Neural cell (in vitro differentiated cells): ENCODE measurements at regions not wholly inside any gene's neighbourhood (a gene's known extent, or its start where the extent isn't known, plus 50 kb on each side); places are given as distances from the start of the nearest gene placed in this dataset.

Source experiments
- H2AFZ ChIP-seq: fragments of 200-600, 300-800 bp; sonication (generic), shearing (Covaris generic); 2 replicates; pipeline ENCODE4 v1.6.0; 2014; ENCODE audit warnings: low read depth, mild to moderate bottlenecking, antibody characterized with exemption, low read length, moderate library complexity
- H3F3A ChIP-seq: fragments of 200-600 bp; shearing (Covaris generic); 2 replicates; pipeline ENCODE4 v1.6.1; 2016; ENCODE audit warnings: mild to moderate bottlenecking, moderate library complexity, mixed read lengths, antibody characterized with exemption, low read length; ENCODE audit not compliant: insufficient read depth, poor library complexity, severe bottlenecking
- H3K27ac ChIP-seq: fragments of 200-600, 300-800 bp; sonication (generic), shearing (Covaris generic); 2 replicates; pipeline ENCODE4 v1.5.1; 2014; ENCODE audit warnings: mild to moderate bottlenecking, low read length, moderate library complexity
- H3K27me3 ChIP-seq: fragments of 300-800, 200-600 bp; sonication (generic), shearing (Covaris generic); 2 replicates; pipeline ENCODE4 v1.6.0; 2014; ENCODE audit warnings: mild to moderate bottlenecking, low read depth, low read length, moderate library complexity; ENCODE audit not compliant: insufficient read depth
- H3K36me3 ChIP-seq: fragments of 300-800, 200-600 bp; sonication (generic), shearing (Covaris generic); 2 replicates; pipeline ENCODE4 v1.5.1; 2014; ENCODE audit warnings: mild to moderate bottlenecking, antibody characterized with exemption, low read length, moderate library complexity; ENCODE audit not compliant: insufficient read depth
- H3K4me2 ChIP-seq: fragments of 300-800, 200-600 bp; sonication (generic), shearing (Covaris generic); 2 replicates; pipeline ENCODE4 v1.6.0; 2014; ENCODE audit warnings: mild to moderate bottlenecking, low read length
- H3K4me3 ChIP-seq: fragments of 300-800, 200-600 bp; sonication (generic), shearing (Covaris generic); 2 replicates; pipeline ENCODE4 v1.5.1; 2014; ENCODE audit warnings: mild to moderate bottlenecking, low read length, moderate library complexity
- H3K79me2 ChIP-seq: fragments of 200-600 bp; shearing (Covaris generic); replicated peaks from 2 replicates; pipeline ENCODE4 v1.6.0; 2014; ENCODE audit warnings: mild to moderate bottlenecking, low read length, moderate library complexity; ENCODE audit not compliant: insufficient read depth
- H3K9ac ChIP-seq: fragments of 300-800, 200-600 bp; sonication (generic), shearing (Covaris generic); 2 replicates; pipeline ENCODE4 v1.6.1; 2016; ENCODE audit warnings: mild to moderate bottlenecking, low read length, mixed read lengths
- H3K9me2 ChIP-seq: fragments of 200-600 bp; shearing (Covaris generic); 2 replicates; pipeline ENCODE4 v1.6.1; 2016; ENCODE audit warnings: mild to moderate bottlenecking, low read length, mixed read lengths; ENCODE audit not compliant: insufficient read depth
- H3K9me3 ChIP-seq: fragments of 200-600, 300-800 bp; sonication (generic), shearing (Covaris generic); 2 replicates; pipeline ENCODE4 v1.6.1; 2016; ENCODE audit warnings: mild to moderate bottlenecking, mixed run types, low read length, moderate library complexity, mixed read lengths
- H4K20me1 ChIP-seq: fragments of 200-600 bp; shearing (Covaris generic); 2 replicates; pipeline ENCODE4 v1.6.1; 2016; ENCODE audit warnings: mild to moderate bottlenecking, mixed run types; ENCODE audit not compliant: insufficient read depth
- CTCF ChIP-seq: fragments of 450-650 bp; IDR thresholded peaks from 2 replicates; pipeline ENCODE4 v1.5.1; 2014; ENCODE audit warnings: antibody characterized with exemption, mild to moderate bottlenecking, moderate library complexity; ENCODE audit not compliant: poor library complexity, severe bottlenecking
- EP300 ChIP-seq: fragments of 450-650 bp; conservative IDR thresholded peaks from 2 replicates; pipeline ENCODE4 v1.6.1; 2014; ENCODE audit warnings: antibody characterized with exemption, mild to moderate bottlenecking, moderate library complexity; ENCODE audit not compliant: poor library complexity, severe bottlenecking
- EZH2 ChIP-seq: fragments of 200-600, 300-800 bp; shearing (Covaris generic), sonication (generic); IDR thresholded peaks from 2 replicates; pipeline ENCODE4 v1.6.1; 2014; ENCODE audit warnings: antibody characterized with exemption, low read length, borderline replicate concordance, mild to moderate bottlenecking; ENCODE audit not compliant: insufficient read depth, poor library complexity, severe bottlenecking
- MXI1 ChIP-seq: fragments of 450-650 bp; conservative IDR thresholded peaks from 2 replicates; pipeline ENCODE4 v1.6.1; 2014; ENCODE audit warnings: antibody characterized with exemption, mild to moderate bottlenecking; ENCODE audit not compliant: poor library complexity, severe bottlenecking
- RAD21 ChIP-seq: fragments of 450-650 bp; conservative IDR thresholded peaks from 2 replicates; pipeline ENCODE4 v1.6.1; 2014; ENCODE audit warnings: antibody characterized with exemption, mild to moderate bottlenecking, moderate library complexity
- REST ChIP-seq: IDR thresholded peaks from 2 replicates; pipeline ENCODE4 v1.6.1; 2012; ENCODE audit warnings: borderline replicate concordance
- TAF1 ChIP-seq: IDR thresholded peaks from 2 replicates; pipeline ENCODE4 v1.6.1; 2012; ENCODE audit warnings: low read depth

DNA sequence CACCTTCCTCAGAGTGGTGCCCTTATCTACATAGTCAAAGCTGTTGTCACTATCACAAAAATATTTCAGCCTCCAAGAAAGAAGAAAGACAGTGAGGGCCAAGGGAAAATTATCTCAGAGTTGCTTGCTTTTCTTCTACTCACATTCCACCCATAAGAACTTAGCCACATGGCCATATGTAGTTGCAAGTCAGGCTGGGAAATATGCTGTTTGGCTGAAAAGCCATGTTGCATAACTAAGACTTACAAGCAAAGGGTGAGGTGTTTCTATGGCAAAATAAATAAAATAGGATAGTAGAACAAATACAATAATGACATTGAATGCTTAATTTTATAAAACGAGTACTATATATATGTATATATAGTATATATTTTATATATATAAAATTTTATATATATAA lies 365.9 kb upstream of the PABPC4L start:
- Histone ChIP-seq H3F3A (no peaks in the 10 kb centered on the region), H3K9ac (no peak overlapping the region), H3K4me3 (no peak overlapping the region), H3K27ac (no peak overlapping the region), H3K36me3 (no peaks in the 10 kb centered on the region), H3K27me3 (no peaks in the 10 kb centered on the region), H3K9me3 (no peaks in the 10 kb centered on the region), H3K79me2 (no peaks in the 10 kb centered on the region), H4K20me1 (no peaks in the 10 kb centered on the region), H3K9me2 (no peaks in the 10 kb centered on the region), H3K4me2 (no peak overlapping the region), H2AFZ (no peak overlapping the region)
- TF ChIP-seq EP300, result no peak
- TF ChIP-seq TAF1, result no peak
- TF ChIP-seq REST, result no peak
- TF ChIP-seq MXI1, result no peak
- TF ChIP-seq EZH2, result no peak
- TF ChIP-seq RAD21, result no peak

- Histone ChIP-seq H3K36me3 (no peaks in the 10 kb centered on the region), H3K27ac (no peak overlapping the region), H3F3A (no peaks in the 10 kb centered on the region), H3K79me2 (no peaks in the 10 kb centered on the region), H2AFZ (no peak overlapping the region), H3K27me3 (no peaks in the 10 kb centered on the region), H3K4me2 (no peak overlapping the region), H3K9me2 (no peaks in the 10 kb centered on the region), H3K9me3 (no peaks in the 10 kb centered on the region), H3K9ac (no peak overlapping the region), H3K4me3 (no peak overlapping the region), H4K20me1 (no peaks in the 10 kb centered on the region)
- TF ChIP-seq EZH2, result no peak
- TF ChIP-seq TAF1, result no peak
Measured at GRCh38 chr4:134560728-134561127, 359.1 kb upstream of the PABPC4L start.

DNA sequence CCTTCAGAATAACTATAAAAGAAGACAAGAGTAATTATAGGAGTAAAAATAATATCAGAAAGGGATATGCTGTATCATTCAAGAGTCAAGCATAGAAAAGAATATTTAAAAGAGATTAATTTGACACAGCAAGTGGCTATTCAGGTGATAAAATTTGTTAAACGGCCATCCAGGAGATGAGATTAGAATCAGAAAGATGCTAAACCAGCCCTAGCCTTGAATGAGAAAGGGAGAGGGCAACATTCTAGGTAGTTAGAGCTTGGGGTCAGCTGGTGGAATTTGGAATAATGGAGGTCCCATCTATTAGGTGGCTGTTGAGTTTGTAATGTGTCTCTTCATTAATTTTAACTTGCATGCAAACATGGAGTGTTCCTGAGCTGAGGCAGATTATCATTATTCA lies 350.5 kb upstream of the PABPC4L start:
- H3K27ac ChIP-seq, result no peak overlapping the region
- no peaks in the 10 kb centered on the region for H3K27me3 ChIP-seq
- H4K20me1 ChIP-seq, result no peaks in the 10 kb centered on the region
- H3K9ac ChIP-seq, result no peak overlapping the region
- no peak overlapping the region for H2AFZ ChIP-seq
- no peaks in the 10 kb centered on the region for H3K9me3 ChIP-seq
- H3K36me3 ChIP-seq, result no peaks in the 10 kb centered on the region
- H3K9me2 ChIP-seq, result no peaks in the 10 kb centered on the region
- no peaks in the 10 kb centered on the region for H3K79me2 ChIP-seq
- H3F3A ChIP-seq, result no peaks in the 10 kb centered on the region
- TF ChIP-seq CTCF, result no peak
- no peak for TF ChIP-seq MXI1
- no peak for TF ChIP-seq EZH2
- TF ChIP-seq RAD21, result no peak
- no peak for TF ChIP-seq REST
- no peak for TF ChIP-seq TAF1
- no peak overlapping the region for H3K4me2 ChIP-seq
- no peak overlapping the region for H3K4me3 ChIP-seq
